ENCODE measurements at regions not wholly inside any gene's neighbourhood (a gene's known extent, or its start where the extent isn't known, plus 50 kb on each side); places are given as distances from the start of the nearest gene placed in this dataset.
A peak's percentile ranks its signal among the peaks of the same experiment; 100 is the strongest.
"Not testable (repeated sequence)": the region's sequence is repeated elsewhere in the genome, so short reads cannot be mapped to it uniquely, and the experiment has no call there.

- DNase-seq (ENCODE audit: low spot score) = not testable (repeated sequence)
Observed at GRCh38 chr15:30195355-30196008, 60.6 kb downstream of the GOLGA8T start.

- DNase-seq (ENCODE audit: low spot score) = peak; percentile 37
Observed at GRCh38 chr15:30196009-30196375, 61.1 kb downstream of the GOLGA8T start.

- not testable (repeated sequence) for DNase-seq (ENCODE audit: low spot score)
Observed at GRCh38 chr15:30196769-30197168, 61.9 kb downstream of the GOLGA8T start.

GRCh38 chr15:30201517-30201916 lies 66.7 kb downstream of the GOLGA8T start:
- not testable (repeated sequence) for DNase-seq (ENCODE audit: low spot score)

DNA sequence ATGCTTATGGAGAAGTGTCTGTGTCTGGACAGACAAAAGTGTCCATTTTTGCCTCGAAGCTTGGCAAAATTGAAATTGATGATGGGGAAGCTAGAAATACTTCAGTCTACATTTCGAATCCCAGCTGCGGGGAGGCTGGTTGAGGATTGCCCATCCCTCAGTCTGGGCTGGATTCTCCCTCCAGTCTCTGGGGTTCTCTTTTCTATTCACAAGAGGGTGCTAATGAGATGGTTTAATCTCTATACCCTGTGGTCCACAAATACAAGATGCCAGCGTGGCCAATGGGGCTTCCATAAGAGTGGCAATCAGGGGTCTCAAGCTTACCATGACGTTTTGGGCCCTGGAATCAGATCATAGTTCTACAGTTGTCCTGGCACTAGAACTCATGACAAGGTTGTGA lies 78.9 kb downstream of the GOLGA8T start:
- not testable (repeated sequence) for DNase-seq (ENCODE audit: low spot score)

DNA sequence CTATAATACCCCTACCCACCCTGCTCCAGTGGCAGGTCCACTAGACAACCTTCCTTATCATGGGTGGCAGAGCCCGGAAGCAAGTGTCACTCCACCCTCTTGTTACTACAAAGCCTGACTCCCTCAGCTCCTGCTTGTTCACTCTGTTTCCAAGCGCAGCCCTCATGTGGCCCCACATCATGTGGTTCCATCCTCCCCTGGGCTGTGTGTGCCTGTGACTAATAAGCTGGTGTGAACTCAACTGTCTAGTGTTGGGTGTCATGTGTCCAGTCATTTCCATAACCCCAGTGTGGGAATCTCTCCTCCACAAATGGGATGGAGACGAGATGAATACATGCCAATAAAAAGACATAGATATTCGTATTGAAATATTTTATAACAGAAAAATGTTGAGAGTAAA lies 87.0 kb downstream of the GOLGA8T start:
- not testable (repeated sequence) for DNase-seq (ENCODE audit: low spot score)

GRCh38 chr15:30222798-30223591 lies 88.1 kb downstream of the GOLGA8T start:
- not testable (repeated sequence) for DNase-seq (ENCODE audit: low spot score)

- DNase-seq (ENCODE audit: low spot score) = not testable (repeated sequence)
Observed at GRCh38 chr15:30225233-30225891, 90.5 kb downstream of the GOLGA8T start.

GRCh38 chr15:30261432-30262141 lies 126.7 kb downstream of the GOLGA8T start:
- DNase-seq (ENCODE audit: low spot score) = not testable (repeated sequence)

GRCh38 chr15:30262142-30262460 lies 127.2 kb downstream of the GOLGA8T start:
- not testable (repeated sequence) for DNase-seq (ENCODE audit: low spot score)

- DNase-seq (ENCODE audit: low spot score) = not testable (repeated sequence)
Observed at GRCh38 chr15:30264000-30264399, 129.1 kb downstream of the GOLGA8T start.

DNA sequence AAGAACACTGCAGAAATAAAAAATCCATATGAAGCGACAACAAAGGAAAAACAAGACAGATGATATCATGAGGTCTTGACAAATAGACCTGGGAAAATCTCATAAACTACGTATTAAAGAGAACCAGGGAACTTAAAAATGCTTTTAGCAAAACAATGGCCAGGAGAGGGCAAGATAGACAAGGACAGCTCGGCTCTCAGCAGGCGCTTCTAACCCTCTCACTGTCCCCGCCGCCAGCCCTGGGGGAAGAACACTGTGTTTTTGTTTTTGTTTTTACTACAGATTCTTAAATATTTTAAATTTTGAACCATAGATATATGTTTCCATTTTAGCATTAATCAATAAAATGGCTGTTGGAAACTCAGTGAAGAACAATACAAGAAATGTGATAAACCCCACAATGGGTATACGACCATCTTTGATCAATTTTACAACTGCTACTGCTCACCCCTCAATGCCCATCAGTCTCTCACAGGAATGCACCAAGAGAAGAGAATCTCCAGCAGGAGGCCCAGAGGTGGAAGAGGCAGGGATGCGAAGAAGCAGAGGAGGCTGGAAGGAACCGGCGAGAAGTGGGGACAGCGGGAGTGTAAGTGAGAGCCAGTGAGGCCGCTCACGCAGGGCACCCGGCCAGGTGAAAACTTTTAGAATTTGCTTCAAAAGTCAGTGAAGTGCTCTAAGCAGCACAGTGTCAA lies 98.0 kb downstream of the CHRFAM7A start:
- not testable (repeated sequence) for DNase-seq (ENCODE audit: low spot score)

GRCh38 chr15:30303968-30304367 lies 89.4 kb downstream of the CHRFAM7A start:
- DNase-seq (ENCODE audit: low spot score) = not testable (repeated sequence)
